Stimulated activated naive CD8-positive, alpha-beta T cell treated with anti-CD3 and anti-CD28 coated beads, Interleukin-15, amount 100 ng/mL, for 72 hours (primary cell): ENCODE measurements at regions not wholly inside any gene's neighbourhood (a gene's known extent, or its start where the extent isn't known, plus 50 kb on each side); places are given as distances from the start of the nearest gene placed in this dataset.

Source experiments
- ATAC-seq: fragments of 150-1000 bp; cut with Tn5 transposase; 2 replicates; pipeline ENCODE4 v1.10.0; 2021; ENCODE audit warnings: mild to moderate bottlenecking, moderate library complexity
- DNase-seq, 2 donors: peaks; one replicate each; pipeline ENCODE4 v3.0.0; 2021 to 2022
- H3K27ac Mint-ChIP-seq, 2 donors: one replicate each; pipeline ENCODE4 v1.8.0; 2022; ENCODE audit warnings: mild to moderate bottlenecking in 2 of 2, mixed read lengths in 2 of 2, moderate library complexity in 2 of 2
- H3K27me3 Mint-ChIP-seq: one replicate; pipeline ENCODE4 v1.8.0; 2022; ENCODE audit warnings: mixed read lengths
- H3K4me1 Mint-ChIP-seq: one replicate; pipeline ENCODE4 v1.8.0; 2022; ENCODE audit warnings: mild to moderate bottlenecking, mixed read lengths
- H3K4me3 Mint-ChIP-seq, 2 donors: one replicate each; pipeline ENCODE4 v1.8.0; 2022; ENCODE audit warnings: mild to moderate bottlenecking in 2 of 2, mixed read lengths in 2 of 2, moderate library complexity in 1 of 2
- H3K9me3 Mint-ChIP-seq, 2 donors: one replicate each; pipeline ENCODE4 v1.8.0; 2022; ENCODE audit warnings: mixed read lengths in 2 of 2

DNA sequence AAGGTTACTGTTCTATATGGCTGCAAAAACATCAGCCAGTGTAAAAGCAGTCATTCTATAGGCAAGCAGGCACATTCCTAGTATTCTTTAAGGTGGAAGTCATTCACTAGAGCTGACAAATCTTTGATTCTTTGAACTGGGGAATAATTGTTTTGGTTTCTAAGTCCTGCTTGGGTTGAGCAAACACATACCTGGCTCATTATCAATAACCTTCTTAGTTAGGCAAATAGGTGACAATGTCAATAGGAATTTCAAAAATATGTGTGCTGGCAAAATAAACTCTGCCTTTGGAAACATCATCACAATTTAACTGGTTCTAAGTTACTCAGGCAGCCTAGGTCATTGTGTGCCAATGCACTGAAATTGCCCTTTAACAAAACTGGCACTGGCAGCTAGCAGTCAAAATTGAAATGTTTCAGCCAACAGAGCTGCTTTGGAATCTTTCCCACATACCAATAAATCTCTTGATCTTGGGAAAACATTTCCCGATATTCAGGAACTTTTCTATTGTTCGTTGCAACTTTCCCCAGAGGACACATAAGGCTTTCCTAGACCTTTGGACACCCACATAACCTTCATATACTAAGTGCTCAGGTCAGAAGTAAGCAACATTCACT lies 402.0 kb upstream of the MMADHC start:
- no peak overlapping the region for H3K4me3 Mint-ChIP-seq
- DNase-seq (no peak), ATAC-seq (no peak)
- no peaks in the 10 kb centered on the region for H3K4me1 Mint-ChIP-seq
- no peaks in the 10 kb centered on the region for H3K27me3 Mint-ChIP-seq
- no peak overlapping the region for H3K27ac Mint-ChIP-seq
- H3K9me3 Mint-ChIP-seq = no peaks in the 10 kb centered on the region

DNA sequence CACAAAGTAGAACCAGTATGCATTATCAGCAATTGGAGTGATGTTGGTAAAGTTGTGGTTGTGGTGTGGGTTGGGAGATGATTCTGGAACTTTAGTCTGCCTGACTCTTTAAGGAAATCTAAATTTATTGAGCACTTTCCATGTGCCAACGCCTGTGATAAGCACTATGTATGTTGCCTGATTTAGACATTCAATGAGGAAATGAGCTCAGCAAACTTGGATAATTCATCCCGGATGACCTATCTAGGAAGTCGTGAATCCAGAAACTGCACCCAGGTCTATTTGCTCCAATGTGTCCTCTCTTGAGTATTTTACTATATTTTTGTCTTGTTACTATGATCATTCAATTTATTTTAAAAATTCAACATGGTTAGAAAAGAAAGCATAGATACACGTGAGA lies 400.8 kb upstream of the MMADHC start:
- Mint-ChIP-seq H3K27ac (no peak overlapping the region), H3K27me3 (no peaks in the 10 kb centered on the region), H3K4me3 (no peak overlapping the region), H3K9me3 (no peaks in the 10 kb centered on the region), H3K4me1 (no peaks in the 10 kb centered on the region)
- ATAC-seq (no peak), DNase-seq (no peak)

DNA sequence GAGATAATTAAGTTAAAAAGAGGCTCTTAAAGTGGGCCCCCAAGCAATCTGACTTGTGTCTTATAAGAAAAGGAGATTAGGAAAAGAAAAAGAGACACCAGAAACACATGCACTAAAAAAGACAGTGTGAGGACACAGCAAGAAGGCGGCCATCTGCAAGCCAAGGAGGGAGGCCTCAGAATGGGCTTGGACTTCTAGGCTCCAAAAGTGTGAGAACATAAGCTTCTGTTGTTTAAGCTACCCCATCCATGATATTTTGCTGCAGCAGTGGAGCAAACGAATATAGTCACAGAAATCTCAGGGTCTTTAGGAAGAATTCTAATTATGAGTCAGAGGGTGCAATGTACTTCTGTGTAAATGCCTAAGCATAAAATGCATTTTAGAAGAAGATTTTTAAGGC lies 399.3 kb upstream of the MMADHC start:
- no peaks in the 10 kb centered on the region for H3K4me1 Mint-ChIP-seq
- DNase-seq (no peak), ATAC-seq (no peak)
- H3K9me3 Mint-ChIP-seq = no peaks in the 10 kb centered on the region
- no peaks in the 10 kb centered on the region for H3K27me3 Mint-ChIP-seq
- H3K27ac Mint-ChIP-seq = no peak overlapping the region
- H3K4me3 Mint-ChIP-seq = no peak overlapping the region

DNA sequence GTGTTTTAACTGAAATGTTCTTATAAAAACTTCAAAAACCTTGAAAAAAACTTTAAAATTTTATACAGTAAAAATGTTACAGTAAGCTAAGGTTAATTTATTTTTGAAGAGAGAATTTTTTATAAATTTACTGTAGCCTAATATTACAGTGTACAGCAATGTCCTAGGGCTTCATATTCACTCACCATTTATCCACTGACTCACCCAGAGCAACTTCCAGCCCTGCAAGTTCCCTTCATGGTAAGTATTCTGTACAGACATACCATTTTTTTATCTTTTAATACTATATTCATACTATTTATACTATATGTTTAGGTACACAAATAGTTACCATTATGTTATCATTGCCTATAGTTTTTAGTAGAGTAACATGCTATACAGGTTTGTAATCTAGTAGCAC lies 396.7 kb upstream of the MMADHC start:
- H3K4me1 Mint-ChIP-seq = no peaks in the 10 kb centered on the region
- H3K9me3 Mint-ChIP-seq = peaks cover 0 to 4% of the 10 kb centered on the region in 2 donors
- ATAC-seq (no peak), DNase-seq (no peak)
- no peak overlapping the region for H3K27ac Mint-ChIP-seq
- no peak overlapping the region for H3K4me3 Mint-ChIP-seq
- no peaks in the 10 kb centered on the region for H3K27me3 Mint-ChIP-seq

DNA sequence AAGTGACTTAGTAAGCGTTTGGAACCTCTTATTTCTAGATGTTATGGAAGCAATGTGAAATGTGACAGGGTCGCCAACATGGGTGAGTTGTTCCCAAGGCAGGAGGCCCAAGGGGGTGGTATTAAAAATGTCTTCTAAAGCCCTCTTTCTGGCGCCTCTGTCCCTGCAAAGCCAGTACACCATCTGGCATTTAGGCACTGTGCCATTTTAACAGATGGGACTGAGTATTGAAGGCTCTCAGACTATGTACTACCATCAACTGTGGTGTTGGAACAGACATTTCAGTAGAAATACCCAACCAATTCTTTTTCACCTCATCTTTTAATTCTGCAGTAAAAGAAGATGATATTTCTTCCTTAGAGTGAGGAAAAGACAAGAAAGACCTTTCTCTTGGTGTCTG lies 384.5 kb upstream of the MMADHC start:
- Mint-ChIP-seq H3K4me3 (no peak overlapping the region), H3K27ac (no peak overlapping the region), H3K9me3 (peaks cover 7 to 15% of the 10 kb centered on the region in 2 donors), H3K27me3 (no peaks in the 10 kb centered on the region), H3K4me1 (no peaks in the 10 kb centered on the region)
- no peak for ATAC-seq
- DNase-seq = no peak

DNA sequence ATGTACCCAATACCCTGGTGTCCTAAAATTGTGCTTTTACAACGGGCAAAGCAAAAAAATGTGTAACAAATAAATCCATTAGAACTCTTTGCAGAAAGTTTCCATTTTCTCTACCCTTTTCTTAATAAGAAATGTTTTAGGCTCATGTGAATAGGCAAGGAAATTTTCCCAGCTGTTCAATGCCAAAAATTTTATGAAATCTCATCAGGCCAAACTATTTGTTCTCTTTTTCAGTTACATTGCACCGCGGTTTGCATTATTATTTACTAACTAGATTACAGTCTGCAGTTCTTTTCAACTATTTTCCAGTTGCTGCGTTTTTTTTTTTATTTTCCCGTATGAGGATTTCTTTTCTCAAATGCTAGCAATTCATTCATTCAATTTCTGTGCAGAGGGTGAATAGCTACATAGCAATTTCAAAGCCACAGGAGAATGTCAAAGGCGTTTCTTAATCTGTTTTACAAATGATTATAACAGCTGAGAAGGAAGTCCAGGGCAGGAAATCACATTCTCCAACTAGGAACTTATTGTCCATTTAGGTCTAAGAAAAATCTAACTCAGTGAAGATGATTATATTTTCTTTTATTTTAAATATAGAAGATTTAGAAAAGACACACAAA lies 367.5 kb upstream of the MMADHC start:
- H3K27ac Mint-ChIP-seq = no peak overlapping the region
- DNase-seq (no peak), ATAC-seq (no peak)
- no peak overlapping the region for H3K4me3 Mint-ChIP-seq
- no peaks in the 10 kb centered on the region for H3K4me1 Mint-ChIP-seq
- peaks cover 0 to 11% of the 10 kb centered on the region in 2 donors for H3K9me3 Mint-ChIP-seq
- no peaks in the 10 kb centered on the region for H3K27me3 Mint-ChIP-seq

DNA sequence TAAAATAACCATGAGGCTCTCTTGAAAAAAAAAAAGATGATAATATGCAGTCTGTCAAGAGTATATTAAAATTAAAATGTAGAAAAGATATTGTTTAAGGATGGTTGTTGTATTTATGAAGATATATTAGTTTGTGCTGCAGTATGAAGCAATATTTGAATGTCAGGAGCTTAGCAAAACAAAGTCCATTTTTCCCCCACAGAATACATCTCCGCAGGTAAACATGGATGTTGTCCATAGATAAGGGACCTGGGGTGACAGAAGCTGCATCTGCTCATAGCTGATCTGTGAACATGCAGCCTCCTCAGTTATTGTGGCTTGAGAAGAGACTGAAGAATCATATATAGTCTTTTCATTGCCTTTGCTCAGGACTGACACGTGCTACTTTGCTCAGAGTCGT lies 366.1 kb upstream of the MMADHC start:
- Mint-ChIP-seq H3K4me3 (no peak overlapping the region), H3K9me3 (peaks cover 0 to 11% of the 10 kb centered on the region in 2 donors), H3K4me1 (no peaks in the 10 kb centered on the region), H3K27ac (no peak overlapping the region), H3K27me3 (no peaks in the 10 kb centered on the region)
- ATAC-seq (no peak), DNase-seq (no peak)

DNA sequence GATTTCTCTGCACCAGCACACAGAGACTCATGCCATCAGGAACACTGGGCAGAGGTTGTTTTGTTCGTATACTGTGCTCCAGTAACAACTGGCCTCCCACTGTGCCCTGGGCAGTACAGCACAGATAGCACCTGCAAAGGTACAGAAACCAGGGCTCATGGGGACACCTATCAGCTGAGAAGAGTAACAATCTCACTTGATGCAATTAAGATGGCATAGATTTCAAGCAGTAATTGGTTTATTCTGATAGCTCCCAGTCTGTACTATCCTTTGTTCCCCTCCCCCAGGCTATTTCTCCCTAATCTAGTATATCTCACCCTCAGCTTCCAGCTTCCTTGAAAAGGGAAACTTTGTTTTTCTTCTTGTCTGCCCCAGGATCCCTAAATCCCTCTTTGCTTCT lies 343.9 kb upstream of the MMADHC start:
- Mint-ChIP-seq H3K4me3 (no peak overlapping the region), H3K9me3 (peaks cover 0 to 4% of the 10 kb centered on the region in 2 donors), H3K27me3 (no peaks in the 10 kb centered on the region), H3K4me1 (no peaks in the 10 kb centered on the region), H3K27ac (no peak overlapping the region)
- ATAC-seq = no peak
- no peak for DNase-seq

DNA sequence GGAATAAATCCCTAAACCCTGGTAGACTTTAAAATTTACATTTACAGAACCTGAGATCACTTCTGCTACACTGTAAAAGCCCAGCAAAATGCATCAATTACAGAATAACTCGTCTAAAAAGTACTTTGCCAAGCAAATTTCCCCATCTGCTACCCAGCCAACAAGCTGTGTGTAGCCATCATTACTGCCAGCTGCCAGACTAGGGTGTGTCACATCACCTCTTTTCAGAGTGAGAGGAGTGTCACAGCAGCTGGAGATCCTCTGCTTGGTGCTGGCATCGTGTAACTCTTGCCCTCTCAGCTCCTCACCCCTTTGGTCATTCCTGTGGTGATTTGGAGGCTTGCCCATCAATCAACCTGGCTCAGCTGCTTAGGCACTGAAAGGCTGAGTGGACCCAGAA lies 340.4 kb upstream of the MMADHC start:
- Mint-ChIP-seq H3K27ac (no peak overlapping the region), H3K4me3 (no peak overlapping the region), H3K4me1 (no peaks in the 10 kb centered on the region), H3K27me3 (no peaks in the 10 kb centered on the region), H3K9me3 (peaks cover 0 to 12% of the 10 kb centered on the region in 2 donors)
- DNase-seq = no peak
- ATAC-seq = no peak

DNA sequence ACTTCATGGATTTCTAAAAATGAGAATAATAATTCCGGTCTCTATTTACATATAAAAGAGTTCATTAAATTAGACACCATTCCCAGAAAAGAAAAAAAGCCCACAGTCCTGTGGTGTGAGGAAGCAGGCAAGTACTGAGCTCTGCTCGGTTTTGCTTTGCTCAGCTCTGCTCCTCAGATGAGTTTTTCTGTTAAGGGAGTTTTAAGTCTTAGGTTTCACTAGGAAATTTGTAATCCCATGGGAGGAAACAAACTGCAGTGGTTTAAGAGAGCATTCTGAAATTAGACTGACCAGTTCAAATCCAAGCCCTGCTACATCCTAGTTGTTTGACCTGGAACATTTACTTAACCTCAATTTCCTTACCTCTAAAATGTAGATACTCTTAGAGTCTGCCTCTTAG lies 338.6 kb upstream of the MMADHC start:
- H3K27me3 Mint-ChIP-seq = no peaks in the 10 kb centered on the region
- H3K4me3 Mint-ChIP-seq = no peak overlapping the region
- no peak for DNase-seq
- ATAC-seq = no peak
- no peaks in the 10 kb centered on the region for H3K4me1 Mint-ChIP-seq
- no peak overlapping the region for H3K27ac Mint-ChIP-seq
- H3K9me3 Mint-ChIP-seq = peaks cover 0 to 12% of the 10 kb centered on the region in 2 donors

DNA sequence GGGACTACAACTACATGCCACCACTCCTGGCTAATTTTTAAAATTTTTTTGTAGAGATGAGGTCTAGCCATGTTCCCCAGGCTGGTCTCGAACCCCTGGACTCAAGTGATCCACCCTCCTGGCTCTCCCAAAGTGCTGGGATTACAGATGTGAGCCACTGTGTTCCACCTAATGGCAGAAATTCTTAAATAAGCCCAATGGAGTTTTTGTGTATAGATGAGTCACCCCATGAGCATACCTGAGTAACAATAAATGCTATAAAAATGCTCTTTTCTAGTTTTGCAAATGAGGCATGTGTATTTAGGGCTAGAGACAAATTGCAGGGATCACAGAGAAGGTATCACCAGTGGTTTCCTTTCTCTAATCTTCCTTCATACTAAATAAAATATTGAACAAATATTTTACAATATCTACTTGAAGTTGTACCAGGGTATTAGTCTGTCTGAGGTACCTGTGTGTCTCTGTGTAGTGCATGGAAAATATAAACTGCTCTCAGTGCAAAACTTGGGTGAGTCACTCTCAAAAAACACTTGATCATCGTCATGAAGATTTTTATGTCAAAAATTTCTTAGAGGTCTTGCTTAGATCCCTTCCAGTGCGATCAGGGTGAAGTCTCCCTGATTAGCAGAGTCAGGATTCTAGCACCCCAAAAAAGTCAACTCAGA lies 337.1 kb upstream of the MMADHC start:
- Mint-ChIP-seq H3K9me3 (peaks cover 0 to 8% of the 10 kb centered on the region in 2 donors), H3K4me1 (no peaks in the 10 kb centered on the region), H3K4me3 (no peak overlapping the region), H3K27me3 (no peaks in the 10 kb centered on the region), H3K27ac (no peak overlapping the region)
- ATAC-seq (no peak), DNase-seq (no peak)

DNA sequence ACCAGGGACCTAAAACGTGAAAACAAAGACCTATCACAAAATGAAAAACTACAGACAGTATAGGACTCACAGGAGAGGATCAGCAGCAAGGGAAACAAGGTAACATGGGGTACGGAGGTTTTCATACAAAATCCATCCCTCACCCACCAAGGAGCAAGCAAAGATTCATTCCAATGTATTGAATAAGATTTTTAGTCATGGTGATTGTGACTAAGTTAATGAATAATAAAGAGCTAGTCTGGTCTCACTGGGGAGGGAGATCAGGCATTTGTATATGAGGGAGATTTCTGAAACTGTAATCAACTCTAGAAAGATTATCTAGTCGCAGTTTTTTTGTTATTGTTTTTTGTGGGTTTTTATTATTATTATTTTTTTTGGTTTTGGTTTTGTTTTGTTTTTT lies 336.5 kb upstream of the MMADHC start:
- H3K27ac Mint-ChIP-seq = no peak overlapping the region
- H3K9me3 Mint-ChIP-seq = peaks cover 0 to 8% of the 10 kb centered on the region in 2 donors
- ATAC-seq (no peak), DNase-seq (no peak)
- no peak overlapping the region for H3K4me3 Mint-ChIP-seq
- H3K4me1 Mint-ChIP-seq = no peaks in the 10 kb centered on the region
- H3K27me3 Mint-ChIP-seq = no peaks in the 10 kb centered on the region

DNA sequence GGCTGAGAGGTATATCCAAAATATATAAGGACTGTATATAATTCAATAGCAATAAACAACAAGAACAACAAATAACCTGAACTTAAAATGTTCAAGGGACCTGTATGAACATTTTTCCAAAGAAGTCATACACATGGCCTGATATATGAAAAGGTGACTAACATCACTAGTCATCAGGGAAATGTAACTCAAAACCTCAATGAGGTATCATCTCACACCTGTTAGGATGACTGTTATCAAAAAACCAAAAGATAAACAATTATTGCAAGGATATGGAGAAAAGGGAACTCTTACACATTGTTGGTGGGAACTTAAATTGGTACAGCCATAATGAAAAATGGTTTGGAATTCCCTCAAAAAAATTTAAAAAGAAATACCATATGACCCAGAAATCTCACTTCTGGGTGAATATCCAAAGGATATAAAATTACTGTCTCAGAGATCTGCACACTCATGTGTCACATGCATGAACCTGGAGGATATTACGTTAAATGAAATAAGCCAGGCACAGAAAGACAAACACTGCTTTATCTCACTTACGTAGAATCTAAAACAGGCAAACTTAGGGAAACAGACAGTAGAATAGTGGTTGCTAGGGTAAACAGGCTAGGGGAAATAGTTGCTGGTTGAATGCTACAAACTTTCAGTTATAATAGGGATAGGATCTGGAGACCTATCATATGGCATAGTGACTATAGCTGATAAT lies 334.5 kb upstream of the MMADHC start:
- Mint-ChIP-seq H3K27ac (no peak overlapping the region), H3K4me3 (no peak overlapping the region), H3K4me1 (no peaks in the 10 kb centered on the region), H3K9me3 (peaks cover 0 to 20% of the 10 kb centered on the region in 2 donors), H3K27me3 (no peaks in the 10 kb centered on the region)
- no peak for DNase-seq
- no peak for ATAC-seq

DNA sequence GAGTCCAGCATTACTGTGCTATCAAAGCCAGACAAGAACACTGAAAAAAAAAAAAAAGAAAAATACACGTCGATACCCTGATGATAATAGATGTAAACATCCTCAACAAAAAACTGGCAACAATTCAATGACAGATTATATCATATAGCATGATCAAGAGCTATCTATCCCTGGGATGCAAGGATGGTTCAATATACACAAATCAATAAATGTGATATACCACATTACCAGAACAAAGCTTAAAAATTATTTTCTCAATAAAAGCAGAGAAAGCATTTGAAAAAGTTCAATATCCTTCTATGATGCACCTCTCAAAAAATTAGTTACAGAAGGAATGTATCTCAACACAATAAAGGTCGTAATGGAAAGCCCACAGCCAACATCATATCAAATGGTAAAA lies 332.8 kb upstream of the MMADHC start:
- Mint-ChIP-seq H3K27ac (no peak overlapping the region), H3K9me3 (peaks cover 0 to 22% of the 10 kb centered on the region in 2 donors), H3K4me1 (no peaks in the 10 kb centered on the region), H3K27me3 (no peaks in the 10 kb centered on the region), H3K4me3 (no peak overlapping the region)
- DNase-seq (no peak), ATAC-seq (no peak)

DNA sequence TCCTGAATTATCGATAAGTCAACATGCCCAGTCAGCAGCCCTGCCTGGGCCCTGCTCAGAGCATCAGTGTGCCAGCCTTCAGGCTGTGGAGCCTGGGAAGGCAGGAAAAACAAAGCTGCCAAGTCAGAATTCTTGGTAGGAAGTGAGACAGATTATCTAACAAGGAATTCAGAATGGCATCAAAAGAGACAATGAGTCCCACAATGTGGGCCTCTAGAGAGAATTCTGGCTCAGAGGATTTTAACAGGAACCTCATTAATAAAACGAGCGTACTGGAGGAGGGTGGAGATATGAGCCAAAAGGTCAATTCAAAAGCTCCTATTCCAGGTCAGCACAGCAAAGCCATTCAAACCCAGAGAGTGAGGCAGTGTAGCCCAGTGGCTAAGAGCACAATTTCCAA lies 327.6 kb upstream of the MMADHC start:
- DNase-seq = no peak
- no peak for ATAC-seq
- no peaks in the 10 kb centered on the region for H3K4me1 Mint-ChIP-seq
- no peak overlapping the region for H3K4me3 Mint-ChIP-seq
- no peak overlapping the region for H3K27ac Mint-ChIP-seq
- no peaks in the 10 kb centered on the region for H3K27me3 Mint-ChIP-seq
- peaks cover 6 to 14% of the 10 kb centered on the region in 2 donors for H3K9me3 Mint-ChIP-seq
